ENCODE measurements at regions not wholly inside any gene's neighbourhood (a gene's known extent, or its start where the extent isn't known, plus 50 kb on each side); places are given as distances from the start of the nearest gene placed in this dataset.

GRCh38 chr6:117837261-117837660, 69.8 kb upstream of the SLC35F1 start:
- H3K4me3 ChIP-seq, result no peak overlapping the region
- H3K27ac ChIP-seq, result no peak overlapping the region
- ATAC-seq (replicated peaks in 6 of 8), result no peak
- WGBS, 10 experiments, result 0 to 70% (median 25%) methylated on average over 1 to 3 of the region's 3 CpGs
- in situ Hi-C loops (cut with MboI; ENCODE audit: low pct_unique_long_range_greater_than_20kb in 2 of 9, low sequenced_read_pairs in 9 of 9, unreplicated experiment in 9 of 9), result loop anchor here in 1 of 9 experiments (25.0 kb wide), 2 partner anchors 225 to 425 kb away; partner anchors contain the start of gene GOPC
- no peaks in the 10 kb centered on the region for H3K4me1 ChIP-seq (replicated peaks in 1 of 2)

GRCh38 chr6:117840541-117840983, 66.5 kb upstream of the SLC35F1 start:
- peak in 3 of 8 experiments; percentile 65 to 77 (median 75) for ATAC-seq (replicated peaks in 6 of 8)
- no peaks in the 10 kb centered on the region for H3K4me1 ChIP-seq (replicated peaks in 1 of 2)
- no peak overlapping the region for H3K4me3 ChIP-seq
- in situ Hi-C loops (cut with MboI; ENCODE audit: low pct_unique_long_range_greater_than_20kb in 2 of 9, low sequenced_read_pairs in 9 of 9, unreplicated experiment in 9 of 9), result loop anchor here in 1 of 9 experiments (25.0 kb wide), 2 partner anchors 228 to 422 kb away; partner anchors contain the start of gene GOPC
- 0 to 54% (median 19%) methylated on average over 1 to 2 of the region's 2 CpGs; no CpG with 5 or more reads in 2 of the 10 experiments for WGBS, 10 experiments
- no peak overlapping the region for H3K27ac ChIP-seq

- no peak for ATAC-seq (replicated peaks in 6 of 8)
- no peaks in the 10 kb centered on the region for H3K4me1 ChIP-seq (replicated peaks in 1 of 2)
- in situ Hi-C loops (cut with MboI; ENCODE audit: low pct_unique_long_range_greater_than_20kb in 2 of 9, low sequenced_read_pairs in 9 of 9, unreplicated experiment in 9 of 9), result loop anchor here in 1 of 9 experiments (25.0 kb wide), 2 partner anchors 236 to 414 kb away; partner anchors contain the start of gene GOPC
- no peak overlapping the region for H3K4me3 ChIP-seq
- no peak overlapping the region for H3K27ac ChIP-seq
These were observed 59.2 kb upstream of the SLC35F1 start for GRCh38 chr6:117847912-117848311.

GRCh38 chr6:117849087-117849486, 58.0 kb upstream of the SLC35F1 start:
- no peak overlapping the region for H3K4me3 ChIP-seq
- 0 to 100% (median 64%) methylated on average over 1 of the region's 1 CpG; no CpG with 5 or more reads in 4 of the 10 experiments for WGBS, 10 experiments
- in situ Hi-C loops (cut with MboI; ENCODE audit: low pct_unique_long_range_greater_than_20kb in 2 of 9, low sequenced_read_pairs in 9 of 9, unreplicated experiment in 9 of 9), result loop anchor here in 1 of 9 experiments (25.0 kb wide), 2 partner anchors 237 to 413 kb away; partner anchors contain the start of gene GOPC
- ATAC-seq (replicated peaks in 6 of 8), result no peak
- H3K4me1 ChIP-seq (replicated peaks in 1 of 2), result no peaks in the 10 kb centered on the region
- H3K27ac ChIP-seq, result no peak overlapping the region
